HCT116 (cell line): ENCODE measurements at regions not wholly inside any gene's neighbourhood (a gene's known extent, or its start where the extent isn't known, plus 50 kb on each side); places are given as distances from the start of the nearest gene placed in this dataset.

Source experiments
- ATAC-seq: fragments of 200-7000 bp; cut with Tn5 transposase; 2 replicates; pipeline ENCODE4 v1.9.1; 2020; ENCODE audit warnings: mild to moderate bottlenecking, moderate library complexity
- BruUV-seq: library from RNA; stranded (reverse); fragments of 400-500 nt; replicated peaks from 2 replicates; lab custom pipeline; 2021; lab: Mats Ljungman, UMichigan
- CTCF ChIA-PET: fragments of 300-600 bp; sonication (Branson Sonifier 250); formaldehyde crosslinking; loops from one replicate; lab custom pipeline; 2021; ENCODE audit warnings: antibody characterized with exemption; lab: Charles Lee
- POLR2A ChIA-PET: fragments of 300-600, 350-600 bp; sonication (Branson Sonifier 250); formaldehyde crosslinking; loops from one replicate; lab custom pipeline; 2021; ENCODE audit warnings: antibody characterized with exemption; lab: Charles Lee
- RAD21 ChIA-PET, 2 experiments: fragments of 300-600 bp; sonication (Branson Sonifier 250); formaldehyde crosslinking; loops; one replicate each; lab custom pipeline; 2023; ENCODE audit warnings: low total read pairs in 2 of 2; ENCODE audit not compliant: uncharacterized antibody in 2 of 2, unreplicated experiment in 2 of 2, low non-redundant PET in 1 of 2; lab: Charles Lee
- DNase-seq: peaks from one replicate; pipeline ENCODE4 v3.0.0-alpha.2; 2010; ENCODE audit warnings: low read depth, low spot score
- H2AFZ ChIP-seq: fragments of 200-600 bp; shearing (Covaris generic), sonication (generic); 2 replicates; pipeline ENCODE4 v1.6.1; 2017; ENCODE audit warnings: low read depth, mixed run types, mixed read lengths, antibody characterized with exemption, low read length; ENCODE audit not compliant: poor library complexity, severe bottlenecking
- H3K27ac ChIP-seq: 2 replicates; pipeline ENCODE4 v1.5.1; 2012; ENCODE audit warnings: low read depth, low read length
- H3K27me3 ChIP-seq: fragments of 200-600 bp; sonication (generic); 2 replicates; pipeline ENCODE4 v1.6.1; 2016; ENCODE audit warnings: mixed run types, low read length, mixed read lengths; ENCODE audit not compliant: insufficient read depth
- H3K36me3 ChIP-seq, 2 experiments: fragments of 200-500 bp in 1 of 2; fragments of 200-600 bp in 1 of 2; sonication (Bioruptor generic) in 1 of 2; sonication (generic) in 1 of 2; 2 replicates each; pipeline versions ENCODE4 v1.5.1 to v1.6.1; 2014 to 2016; ENCODE audit warnings: low read length in 2 of 2, inconsistent platforms in 1 of 2, mixed read lengths in 1 of 2, mixed run types in 1 of 2; ENCODE audit not compliant: insufficient read depth in 2 of 2, control insufficient read depth in 1 of 2
- H3K4me1 ChIP-seq, 2 experiments: fragments of 200-600 bp in 1 of 2; sonication (generic) in 1 of 2; 2 replicates each; pipeline versions ENCODE4 v1.5.1 to v1.6.1; 2012 to 2017; ENCODE audit warnings: low read length in 2 of 2, inconsistent platforms in 1 of 2, mild to moderate bottlenecking in 1 of 2, mixed read lengths in 1 of 2, mixed run types in 1 of 2, moderate library complexity in 1 of 2; ENCODE audit not compliant: insufficient read depth in 2 of 2, control insufficient read depth in 1 of 2
- H3K4me2 ChIP-seq: fragments of 200-600 bp; sonication (generic); 2 replicates; pipeline ENCODE4 v1.6.1; 2017; ENCODE audit warnings: mixed run types, low read length, mixed read lengths
- H3K4me3 ChIP-seq, 2 experiments: fragments of 200-600 bp in 1 of 2; sonication (generic) in 1 of 2; replicated peaks in 1 of 2; 2 replicates each; pipeline ENCODE4 v1.5.1; 2011 to 2016; ENCODE audit warnings: low read length in 2 of 2, control low read depth in 1 of 2, low read depth in 1 of 2, mild to moderate bottlenecking in 1 of 2, mixed read lengths in 1 of 2, mixed run types in 1 of 2
- H3K79me2 ChIP-seq: fragments of 200-600 bp; sonication (generic); 2 replicates; pipeline ENCODE4 v1.6.1; 2017; ENCODE audit warnings: mild to moderate bottlenecking, mixed run types, low read length, moderate library complexity, mixed read lengths; ENCODE audit not compliant: insufficient read depth
- H3K9ac ChIP-seq: fragments of 200-600 bp; sonication (generic); 2 replicates; pipeline ENCODE4 v1.6.1; 2016; ENCODE audit warnings: low read length, mixed read lengths
- H3K9me2 ChIP-seq: fragments of 200-600 bp; sonication (generic), shearing (Covaris generic); 2 replicates; pipeline ENCODE4 v1.6.1; 2017; ENCODE audit warnings: mixed run types, mild to moderate bottlenecking, moderate library complexity; ENCODE audit not compliant: insufficient read depth
- H3K9me3 ChIP-seq, 2 experiments: fragments of 200-500 bp in 1 of 2; fragments of 200-600 bp in 1 of 2; sonication (Bioruptor generic) in 1 of 2; sonication (generic) in 1 of 2; 2 replicates each; pipeline ENCODE4 v1.6.1; 2014 to 2017; ENCODE audit warnings: low read length in 2 of 2, mixed read lengths in 2 of 2, inconsistent platforms in 1 of 2, low read depth in 1 of 2, mild to moderate bottlenecking in 1 of 2, mixed run types in 1 of 2, moderate library complexity in 1 of 2; ENCODE audit not compliant: control insufficient read depth in 1 of 2, insufficient read depth in 1 of 2
- H4K20me1 ChIP-seq: fragments of 200-600 bp; sonication (generic), shearing (Covaris generic); 2 replicates; pipeline ENCODE4 v1.6.1; 2017; ENCODE audit warnings: mixed run types, mild to moderate bottlenecking, moderate library complexity; ENCODE audit not compliant: insufficient read depth
- ATF3 ChIP-seq: IDR thresholded peaks from 2 replicates; pipeline ENCODE4 v1.6.1; 2012
- CBX3 ChIP-seq: IDR thresholded peaks from 2 replicates; pipeline ENCODE4 v1.6.1; 2012; ENCODE audit warnings: low read depth
- CEBPB ChIP-seq: IDR thresholded peaks from 2 replicates; pipeline ENCODE4 v1.6.1; 2012; ENCODE audit warnings: low read depth
- CTCF ChIP-seq, 3 experiments: fragments of 200-600 bp in 1 of 3; sonication (generic) in 1 of 3; IDR thresholded peaks in 2 of 3; conservative IDR thresholded peaks in 1 of 3; 2 replicates each; pipeline ENCODE4 v1.5.1; 2012 to 2017; ENCODE audit warnings: low read depth in 2 of 3, low read length in 2 of 3, antibody characterized with exemption in 1 of 3, borderline replicate concordance in 1 of 3, control low read depth in 1 of 3, mild to moderate bottlenecking in 1 of 3, mixed read lengths in 1 of 3, mixed run types in 1 of 3, moderate library complexity in 1 of 3; ENCODE audit not compliant: insufficient read depth in 1 of 3
- ELF1 ChIP-seq: IDR thresholded peaks from 2 replicates; pipeline ENCODE4 v1.6.1; 2012; ENCODE audit warnings: low read depth, borderline replicate concordance
- FOSL1 ChIP-seq: IDR thresholded peaks from 2 replicates; pipeline ENCODE4 v1.6.1; 2012; ENCODE audit warnings: low read depth
- MAX ChIP-seq: IDR thresholded peaks from 2 replicates; pipeline ENCODE4 v1.6.1; 2012
- POLR2A ChIP-seq: IDR thresholded peaks from 2 replicates; pipeline ENCODE4 v1.7.0; 2011; ENCODE audit warnings: borderline replicate concordance; ENCODE audit not compliant: insufficient read depth, insufficient read length; ENCODE audit errors: extremely low read depth
- POLR2AphosphoS5 ChIP-seq: IDR thresholded peaks from 2 replicates; pipeline ENCODE4 v1.6.1; 2011; ENCODE audit warnings: mild to moderate bottlenecking, low read depth, low read length, moderate library complexity
- REST ChIP-seq: IDR thresholded peaks from 2 replicates; pipeline ENCODE4 v1.6.1; 2012; ENCODE audit warnings: low read depth
- SRF ChIP-seq: IDR thresholded peaks from 2 replicates; pipeline ENCODE4 v1.6.1; 2012; ENCODE audit warnings: low read depth
- TCF7L2 ChIP-seq: IDR thresholded peaks from 2 replicates; pipeline ENCODE4 v1.7.0; 2011; ENCODE audit warnings: borderline replicate concordance, inconsistent platforms; ENCODE audit not compliant: insufficient read depth, insufficient read length; ENCODE audit errors: extremely low read depth
- YY1 ChIP-seq: IDR thresholded peaks from 2 replicates; pipeline ENCODE4 v1.6.1; 2011; ENCODE audit warnings: low read length, low read depth, moderate library complexity, mild to moderate bottlenecking; ENCODE audit not compliant: insufficient replicate concordance; ENCODE audit errors: extremely low read depth
- ZBTB33 ChIP-seq: IDR thresholded peaks from 2 replicates; pipeline ENCODE4 v1.6.1; 2011; ENCODE audit warnings: mild to moderate bottlenecking, low read length, moderate library complexity; ENCODE audit not compliant: insufficient replicate concordance; ENCODE audit errors: extremely low read depth
- ZFX ChIP-seq: fragments of 450-650 bp; IDR thresholded peaks from 2 replicates; pipeline ENCODE4 v1.6.1; 2017
- ZNF274 ChIP-seq: fragments of 200-500 bp; sonication (Bioruptor generic); IDR thresholded peaks from 2 replicates; pipeline ENCODE4 v1.6.1; 2014; ENCODE audit warnings: mild to moderate bottlenecking, low read depth, low read length, inconsistent platforms
- intact Hi-C: fragments of 100-400 bp; cut with micrococcal nuclease; formaldehyde crosslinking; loops from 2 replicates; pipeline ENCODE4 v1.10.0; 2022

GRCh38 chr2:191626497-191627151 is 51.3 kb upstream of the NABP1 start:
- Histone ChIP-seq H2AFZ (peak overlapping the region; percentile 58), H3K36me3 (no peaks in the 10 kb centered on the region), H3K4me1 (peaks cover 0 to 7% of the 10 kb centered on the region in 2 experiments; a peak in 1 of 4 replicates), H3K27ac (no peak overlapping the region), H3K4me3 (no peak overlapping the region), H4K20me1 (no peaks in the 10 kb centered on the region), H3K9me3 (no peaks in the 10 kb centered on the region), H3K9ac (no peak overlapping the region), H3K79me2 (no peaks in the 10 kb centered on the region), H3K27me3 (no peaks in the 10 kb centered on the region), H3K9me2 (no peaks in the 10 kb centered on the region), H3K4me2 (peak overlapping the region; percentile 21; the same call in 1 of the 2 replicates)
- BruUV-seq, result no TSS peak
- intact Hi-C loops, result no loop called here
- DNase-seq (no peak), ATAC-seq (no peak)
- POLR2A ChIA-PET, result interaction anchor here (0.7 kb wide), 1 partner anchor 51 kb away, joined by 3 read pairs; the partner anchor contains the start of gene NABP1
- CTCF ChIA-PET, result no interaction called here
- RAD21 ChIA-PET, result no interaction called here
- TF ChIP-seq SRF, result no peak
- no peak for TF ChIP-seq ZBTB33
- TF ChIP-seq CBX3, result no peak
- TF ChIP-seq CTCF (IDR thresholded peaks at IDR 0.05 in 2 of 3, conservative IDR thresholded peaks at IDR 0.05 in 1 of 3; ENCODE audit: borderline replicate concordance in 1 of 3, insufficient read depth in 1 of 3, low read depth in 2 of 3, low read length in 2 of 3), result no peak
- TF ChIP-seq POLR2AphosphoS5, result no peak
- TF ChIP-seq CEBPB, result no peak
- no peak for TF ChIP-seq ZFX
- no peak for TF ChIP-seq ATF3
- TF ChIP-seq ZNF274, result no peak
- TF ChIP-seq ELF1, result no peak
- no peak for TF ChIP-seq TCF7L2
- TF ChIP-seq YY1, result no peak
- TF ChIP-seq MAX, result no peak
- no peak for TF ChIP-seq REST
- no peak for TF ChIP-seq FOSL1
- TF ChIP-seq POLR2A, result no peak
